ENCODE measurements at regions not wholly inside any gene's neighbourhood (a gene's known extent, or its start where the extent isn't known, plus 50 kb on each side); places are given as distances from the start of the nearest gene placed in this dataset.

DNA sequence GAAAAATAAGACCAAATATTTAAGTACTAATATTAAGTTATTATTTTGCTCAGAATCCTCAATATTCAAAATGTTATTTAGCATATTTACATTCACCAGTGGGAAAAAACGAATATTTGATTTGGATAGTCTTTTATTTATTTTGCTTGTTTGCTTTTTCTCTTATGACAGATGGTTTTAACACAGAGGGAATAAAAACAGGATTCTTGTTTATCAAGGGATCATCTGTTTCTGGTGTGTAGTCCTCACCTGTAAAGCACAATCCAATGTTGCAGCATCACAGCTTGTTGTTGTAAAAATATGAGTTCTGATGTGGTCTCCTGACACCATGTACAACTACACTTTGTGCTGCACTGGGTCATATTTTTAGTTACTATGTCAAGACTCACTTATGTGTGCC lies 103.9 kb downstream of the AVPR1A start:
- WGBS, 2 donors (ENCODE audit: low coverage in 1 of 2): 0 to 9% methylated on average over 1 of the region's 1 CpG
- Histone ChIP-seq H3K4me3 (no peak overlapping the region), H3K9me3 (no peaks in the 10 kb centered on the region), H3K36me3 (no peaks in the 10 kb centered on the region), H3K27ac (no peak overlapping the region), H3K27me3 (no peaks in the 10 kb centered on the region), H3K4me1 (no peaks in the 10 kb centered on the region)
- in situ Hi-C loops (cut with MboI; ENCODE audit: low pct_ligation_motif_present in 1 of 4, low pct_unique_long_range_greater_than_20kb in 1 of 4, low sequenced_read_pairs in 3 of 4) (no loop called here), intact Hi-C loops (cut with DNase I; ENCODE audit: low total_unique reads) (no loop called here)
- DNase-seq: no peak
- TF ChIP-seq POLR2A (IDR thresholded peaks at IDR 0.05) (no peak), EP300 (IDR thresholded peaks at IDR 0.05; ENCODE audit: low read depth) (no peak), POLR2AphosphoS5 (IDR thresholded peaks at IDR 0.05) (no peak)
- TF ChIP-seq, protein P1, sequence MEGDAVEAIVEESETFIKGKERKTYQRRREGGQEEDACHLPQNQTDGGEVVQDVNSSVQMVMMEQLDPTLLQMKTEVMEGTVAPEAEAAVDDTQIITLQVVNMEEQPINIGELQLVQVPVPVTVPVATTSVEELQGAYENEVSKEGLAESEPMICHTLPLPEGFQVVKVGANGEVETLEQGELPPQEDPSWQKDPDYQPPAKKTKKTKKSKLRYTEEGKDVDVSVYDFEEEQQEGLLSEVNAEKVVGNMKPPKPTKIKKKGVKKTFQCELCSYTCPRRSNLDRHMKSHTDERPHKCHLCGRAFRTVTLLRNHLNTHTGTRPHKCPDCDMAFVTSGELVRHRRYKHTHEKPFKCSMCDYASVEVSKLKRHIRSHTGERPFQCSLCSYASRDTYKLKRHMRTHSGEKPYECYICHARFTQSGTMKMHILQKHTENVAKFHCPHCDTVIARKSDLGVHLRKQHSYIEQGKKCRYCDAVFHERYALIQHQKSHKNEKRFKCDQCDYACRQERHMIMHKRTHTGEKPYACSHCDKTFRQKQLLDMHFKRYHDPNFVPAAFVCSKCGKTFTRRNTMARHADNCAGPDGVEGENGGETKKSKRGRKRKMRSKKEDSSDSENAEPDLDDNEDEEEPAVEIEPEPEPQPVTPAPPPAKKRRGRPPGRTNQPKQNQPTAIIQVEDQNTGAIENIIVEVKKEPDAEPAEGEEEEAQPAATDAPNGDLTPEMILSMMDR (IDR thresholded peaks at IDR 0.05): no peak

DNA sequence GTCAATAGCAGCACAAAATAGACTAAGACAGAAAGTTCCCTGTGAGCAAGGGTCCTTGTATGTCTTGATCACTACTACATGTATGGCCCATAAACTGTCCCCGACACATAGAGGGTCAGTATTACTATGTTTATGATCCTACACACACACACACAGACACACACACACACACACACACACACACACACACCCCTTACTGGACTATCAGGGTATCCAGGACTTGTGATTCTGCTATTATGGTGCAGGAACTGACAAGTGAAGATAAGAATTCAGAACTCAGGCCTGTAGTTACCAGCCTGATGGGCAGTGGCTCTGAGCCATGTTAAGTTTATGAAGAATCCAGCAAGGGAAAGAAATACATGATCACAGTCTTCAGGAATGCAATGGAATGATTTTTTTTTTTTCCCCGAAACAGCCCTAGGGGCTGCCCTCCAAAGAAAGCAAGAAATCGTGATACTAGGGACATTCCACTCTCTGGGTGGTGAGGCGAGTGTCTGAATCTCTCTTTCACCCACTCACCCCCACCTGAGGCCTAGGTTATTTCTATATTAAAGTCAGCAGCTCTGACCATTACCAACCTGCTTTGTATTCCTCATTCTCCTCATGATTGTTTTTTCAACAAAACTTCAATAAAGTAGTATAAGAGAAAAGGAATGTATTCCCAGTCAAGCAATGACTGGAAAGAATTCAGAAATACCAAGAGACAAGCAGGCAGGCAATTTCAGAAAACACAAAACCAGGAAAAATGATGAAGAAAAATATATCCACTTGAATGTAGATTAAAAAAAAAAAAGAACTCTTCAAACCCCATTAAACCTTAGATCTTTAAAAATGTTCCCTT lies 105.8 kb downstream of the AVPR1A start:
- Histone ChIP-seq H3K9me3 (no peaks in the 10 kb centered on the region), H3K27ac (no peak overlapping the region), H3K4me3 (no peak overlapping the region), H3K4me1 (no peaks in the 10 kb centered on the region), H3K27me3 (no peaks in the 10 kb centered on the region), H3K36me3 (no peaks in the 10 kb centered on the region)
- no peak for TF ChIP-seq EP300 (IDR thresholded peaks at IDR 0.05; ENCODE audit: low read depth)
- no peak for TF ChIP-seq POLR2AphosphoS5 (IDR thresholded peaks at IDR 0.05)
- TF ChIP-seq, protein P1 (IDR thresholded peaks at IDR 0.05): no peak
- no peak for TF ChIP-seq POLR2A (IDR thresholded peaks at IDR 0.05)
- no peak for DNase-seq
- intact Hi-C loops (cut with DNase I; ENCODE audit: low total_unique reads): no loop called here
- 85 to 86% methylated on average over 4 of the region's 4 CpGs for whole genome bisulfite sequencing, 2 donors (ENCODE audit: low coverage in 1 of 2)
- in situ Hi-C loops (cut with MboI; ENCODE audit: low pct_ligation_motif_present in 1 of 4, low pct_unique_long_range_greater_than_20kb in 1 of 4, low sequenced_read_pairs in 3 of 4): no loop called here

DNA sequence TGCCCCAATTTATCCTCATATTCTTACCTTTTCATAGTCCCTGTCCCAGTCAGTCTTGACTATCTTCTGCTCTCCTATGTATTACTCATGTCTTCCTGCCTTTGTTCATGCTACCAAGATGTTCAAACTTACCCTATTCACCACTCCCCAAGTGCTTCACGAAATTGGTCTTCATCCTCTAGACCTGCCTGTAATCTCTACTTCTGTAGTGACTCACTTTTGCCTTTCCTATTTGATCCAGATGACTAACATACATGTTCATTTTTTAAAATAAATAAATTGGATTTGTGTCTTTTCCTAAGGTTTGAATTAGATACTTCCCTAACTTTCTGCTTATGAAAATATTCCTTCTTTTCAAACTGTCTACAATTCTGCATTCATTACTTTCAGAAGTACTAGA lies 107.7 kb upstream of the PPM1H start:
- H3K4me1 ChIP-seq: no peaks in the 10 kb centered on the region
- H3K9me3 ChIP-seq: no peaks in the 10 kb centered on the region
- H3K36me3 ChIP-seq: no peaks in the 10 kb centered on the region
- in situ Hi-C loops (cut with MboI; ENCODE audit: low pct_ligation_motif_present in 1 of 4, low pct_unique_long_range_greater_than_20kb in 1 of 4, low sequenced_read_pairs in 3 of 4): no loop called here
- no peak overlapping the region for H3K4me3 ChIP-seq
- intact Hi-C loops (cut with DNase I; ENCODE audit: low total_unique reads): no loop called here
- no peaks in the 10 kb centered on the region for H3K27me3 ChIP-seq
- TF ChIP-seq EP300 (IDR thresholded peaks at IDR 0.05; ENCODE audit: low read depth) (no peak), POLR2AphosphoS5 (IDR thresholded peaks at IDR 0.05) (no peak), POLR2A (IDR thresholded peaks at IDR 0.05) (no peak)
- TF ChIP-seq, protein P1 (IDR thresholded peaks at IDR 0.05): no peak
- H3K27ac ChIP-seq: no peak overlapping the region
- 60 to 70% methylated on average over 1 of the region's 1 CpG for WGBS, 2 donors (ENCODE audit: low coverage in 1 of 2)
- no peak for DNase-seq

DNA sequence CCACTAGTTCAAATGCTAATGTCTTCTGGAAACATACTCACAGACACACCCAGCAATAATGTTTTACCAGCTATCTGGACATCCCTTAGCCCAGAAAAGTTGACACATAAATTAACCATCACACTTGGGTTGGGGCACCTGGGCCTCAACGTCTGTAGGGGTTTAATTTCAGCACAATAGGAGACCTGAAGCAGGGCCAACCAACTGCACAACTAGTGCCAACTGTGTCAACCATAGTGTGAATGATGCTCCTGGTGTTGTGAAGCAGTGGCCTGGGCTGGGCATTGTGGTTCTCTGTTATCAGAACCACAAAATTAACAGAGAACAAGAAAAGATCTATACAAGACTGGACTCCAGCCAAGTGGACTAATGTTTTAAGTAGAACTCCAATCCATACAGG lies 106.7 kb upstream of the PPM1H start:
- Histone ChIP-seq H3K4me1 (no peaks in the 10 kb centered on the region), H3K9me3 (no peaks in the 10 kb centered on the region), H3K27me3 (no peaks in the 10 kb centered on the region), H3K27ac (no peak overlapping the region), H3K36me3 (no peaks in the 10 kb centered on the region), H3K4me3 (no peak overlapping the region)
- TF ChIP-seq POLR2AphosphoS5 (IDR thresholded peaks at IDR 0.05) (no peak), POLR2A (IDR thresholded peaks at IDR 0.05) (no peak), EP300 (IDR thresholded peaks at IDR 0.05; ENCODE audit: low read depth) (no peak)
- TF ChIP-seq, protein P1 (IDR thresholded peaks at IDR 0.05): no peak
- intact Hi-C loops (cut with DNase I; ENCODE audit: low total_unique reads) (no loop called here), in situ Hi-C loops (cut with MboI; ENCODE audit: low pct_ligation_motif_present in 1 of 4, low pct_unique_long_range_greater_than_20kb in 1 of 4, low sequenced_read_pairs in 3 of 4) (no loop called here)
- WGBS, 2 donors (ENCODE audit: low coverage in 1 of 2): 38% methylated on average over 1 of the region's 1 CpG; no CpG with 5 or more reads in 1 of the 2 donors
- DNase-seq: no peak
